NCI-H2227 (cell line): ENCODE measurements at regions not wholly inside any gene's neighbourhood (a gene's known extent, or its start where the extent isn't known, plus 50 kb on each side); places are given as distances from the start of the nearest gene placed in this dataset.
"Not testable (repeated sequence)": the region's sequence is repeated elsewhere in the genome, so short reads cannot be mapped to it uniquely, and the experiment has no call there.

Source experiments
- DNase-seq: peaks from one replicate; lab custom pipeline; 2025; ENCODE audit not compliant: unreplicated experiment; lab: John Stamatoyannopoulos, UW

- no peak for DNase-seq
Measured at GRCh38 chr16:52309446-52310416, 237.2 kb downstream of the TOX3 start.

- no peak for DNase-seq
Measured at GRCh38 chr16:52308051-52308450, 238.9 kb downstream of the TOX3 start.

- DNase-seq: no peak
Measured at GRCh38 chr16:52301026-52301425, 245.9 kb downstream of the TOX3 start.

- no peak for DNase-seq
Measured at GRCh38 chr16:52298769-52299168, 248.2 kb downstream of the TOX3 start.

GRCh38 chr16:52296706-52297315, 250.1 kb downstream of the TOX3 start:
- DNase-seq: not testable (repeated sequence)

- no peak for DNase-seq
Measured at GRCh38 chr16:52296076-52296475, 250.9 kb downstream of the TOX3 start.

- no peak for DNase-seq
Measured at GRCh38 chr16:52294660-52295059, 252.3 kb downstream of the TOX3 start.

GRCh38 chr16:52293204-52293603, 253.7 kb downstream of the TOX3 start:
- DNase-seq: peak; percentile 11

GRCh38 chr16:52283584-52284375, 263.2 kb downstream of the TOX3 start:
- DNase-seq: no peak

- no peak for DNase-seq
Measured at GRCh38 chr16:52283018-52283417, 263.9 kb downstream of the TOX3 start.

GRCh38 chr16:52280086-52280485, 266.9 kb downstream of the TOX3 start:
- DNase-seq: no peak

GRCh38 chr16:52271088-52271750, 275.7 kb downstream of the TOX3 start:
- peak; percentile 80 for DNase-seq

GRCh38 chr16:52265446-52265861, 281.5 kb downstream of the TOX3 start:
- DNase-seq: peak; percentile 79

GRCh38 chr16:52257534-52257933, 289.4 kb downstream of the TOX3 start:
- DNase-seq: no peak

GRCh38 chr16:52256310-52257078, 290.4 kb downstream of the TOX3 start:
- DNase-seq: no peak

GRCh38 chr16:52254746-52255145, 292.2 kb downstream of the TOX3 start:
- DNase-seq: no peak

- DNase-seq: no peak
Measured at GRCh38 chr16:52252680-52253079, 294.3 kb downstream of the TOX3 start.

GRCh38 chr16:52251495-52251894, 295.4 kb downstream of the TOX3 start:
- DNase-seq: no peak

GRCh38 chr16:52247737-52248136, 299.2 kb downstream of the TOX3 start:
- DNase-seq: no peak

- no peak for DNase-seq
Measured at GRCh38 chr16:52238710-52239109, 308.2 kb downstream of the TOX3 start.
